ENCODE measurements at regions not wholly inside any gene's neighbourhood (a gene's known extent, or its start where the extent isn't known, plus 50 kb on each side); places are given as distances from the start of the nearest gene placed in this dataset.

GRCh38 chr3:110391042-110391441, 680.6 kb upstream of the NECTIN3 start:
- DNase-seq (no peak), ATAC-seq (ENCODE audit: low FRiP score in 2 of 2) (no peak)
- no peaks in the 10 kb centered on the region for H3K27me3 ChIP-seq
- no peaks in the 10 kb centered on the region for H3K36me3 ChIP-seq
- no peaks in the 10 kb centered on the region for H3K4me1 ChIP-seq
- 44 to 69% methylated on average over 3 of the region's 3 CpGs for WGBS, 2 donors
- H3K27ac ChIP-seq, result no peak overlapping the region
- no peaks in the 10 kb centered on the region for H3K9me3 ChIP-seq
- no peak overlapping the region for H3K4me3 ChIP-seq
- TF ChIP-seq POLR2A (IDR thresholded peaks at IDR 0.05) (no peak), EP300 (IDR thresholded peaks at IDR 0.05) (no peak), CTCF (IDR thresholded peaks at IDR 0.05) (no peak), POLR2AphosphoS5 (IDR thresholded peaks at IDR 0.05) (no peak)

- DNase-seq, result no peak
- Histone ChIP-seq H3K36me3 (no peaks in the 10 kb centered on the region), H3K4me3 (no peak overlapping the region), H3K4me1 (no peaks in the 10 kb centered on the region), H3K9me3 (no peaks in the 10 kb centered on the region), H3K27ac (no peak overlapping the region), H3K27me3 (no peaks in the 10 kb centered on the region)
- TF ChIP-seq POLR2AphosphoS5 (IDR thresholded peaks at IDR 0.05) (no peak), POLR2A (IDR thresholded peaks at IDR 0.05) (no peak), EP300 (IDR thresholded peaks at IDR 0.05) (no peak), CTCF (IDR thresholded peaks at IDR 0.05) (no peak)
- WGBS, 2 donors, result 85 to 87% methylated on average over 7 of the region's 7 CpGs
- no peak for ATAC-seq (ENCODE audit: low FRiP score in 2 of 2)
Observed at GRCh38 chr3:110391640-110392395, 679.8 kb upstream of the NECTIN3 start.

- no peak for TF ChIP-seq CTCF (IDR thresholded peaks at IDR 0.05)
- no peak for TF ChIP-seq POLR2A (IDR thresholded peaks at IDR 0.05)
- TF ChIP-seq POLR2AphosphoS5 (IDR thresholded peaks at IDR 0.05), result no peak
- TF ChIP-seq EP300 (IDR thresholded peaks at IDR 0.05), result no peak
- Histone ChIP-seq H3K27me3 (no peaks in the 10 kb centered on the region), H3K4me1 (no peaks in the 10 kb centered on the region), H3K27ac (no peak overlapping the region), H3K9me3 (no peaks in the 10 kb centered on the region), H3K4me3 (no peak overlapping the region), H3K36me3 (no peaks in the 10 kb centered on the region)
- ATAC-seq (ENCODE audit: low FRiP score in 2 of 2) (no peak), DNase-seq (no peak)
- WGBS, 2 donors, result 35 to 59% methylated on average over 2 of the region's 2 CpGs
Observed at GRCh38 chr3:110393941-110394340, 677.7 kb upstream of the NECTIN3 start.

GRCh38 chr3:110397115-110397514, 674.5 kb upstream of the NECTIN3 start:
- Histone ChIP-seq H3K27me3 (no peaks in the 10 kb centered on the region), H3K4me3 (no peak overlapping the region), H3K9me3 (no peaks in the 10 kb centered on the region), H3K36me3 (no peaks in the 10 kb centered on the region), H3K4me1 (no peaks in the 10 kb centered on the region), H3K27ac (no peak overlapping the region)
- ATAC-seq (ENCODE audit: low FRiP score in 2 of 2) (no peak), DNase-seq (no peak)
- TF ChIP-seq POLR2AphosphoS5 (IDR thresholded peaks at IDR 0.05) (no peak), POLR2A (IDR thresholded peaks at IDR 0.05) (no peak), CTCF (IDR thresholded peaks at IDR 0.05) (no peak), EP300 (IDR thresholded peaks at IDR 0.05) (no peak)
- WGBS, 2 donors, result 37 to 50% methylated on average over 1 of the region's 1 CpG

GRCh38 chr3:110400315-110400714, 671.3 kb upstream of the NECTIN3 start:
- DNase-seq, result no peak
- Histone ChIP-seq H3K4me1 (no peaks in the 10 kb centered on the region), H3K27me3 (no peaks in the 10 kb centered on the region), H3K27ac (no peak overlapping the region), H3K36me3 (no peaks in the 10 kb centered on the region), H3K9me3 (no peaks in the 10 kb centered on the region), H3K4me3 (no peak overlapping the region)
- WGBS, 2 donors, result 70 to 86% methylated on average over 2 of the region's 2 CpGs
- TF ChIP-seq CTCF (IDR thresholded peaks at IDR 0.05), result no peak
- no peak for TF ChIP-seq EP300 (IDR thresholded peaks at IDR 0.05)
- no peak for TF ChIP-seq POLR2AphosphoS5 (IDR thresholded peaks at IDR 0.05)
- no peak for TF ChIP-seq POLR2A (IDR thresholded peaks at IDR 0.05)
- no peak for ATAC-seq (ENCODE audit: low FRiP score in 2 of 2)
